GM12875 (cell line): ENCODE measurements at regions not wholly inside any gene's neighbourhood (a gene's known extent, or its start where the extent isn't known, plus 50 kb on each side); places are given as distances from the start of the nearest gene placed in this dataset.

Experiments used
- H3K4me3 ChIP-seq: one replicate; pipeline ENCODE4 v1.5.1; 2011; ENCODE audit warnings: low read depth, low read length, control low read depth
- TF ChIP-seq, protein P1 (sequence below): IDR thresholded peaks from 2 replicates; pipeline ENCODE4 v1.5.1; 2011; ENCODE audit warnings: low read depth, mild to moderate bottlenecking, control low read depth, inconsistent platforms, low read length, moderate library complexity, borderline replicate concordance; ENCODE audit not compliant: insufficient read depth

DNA sequence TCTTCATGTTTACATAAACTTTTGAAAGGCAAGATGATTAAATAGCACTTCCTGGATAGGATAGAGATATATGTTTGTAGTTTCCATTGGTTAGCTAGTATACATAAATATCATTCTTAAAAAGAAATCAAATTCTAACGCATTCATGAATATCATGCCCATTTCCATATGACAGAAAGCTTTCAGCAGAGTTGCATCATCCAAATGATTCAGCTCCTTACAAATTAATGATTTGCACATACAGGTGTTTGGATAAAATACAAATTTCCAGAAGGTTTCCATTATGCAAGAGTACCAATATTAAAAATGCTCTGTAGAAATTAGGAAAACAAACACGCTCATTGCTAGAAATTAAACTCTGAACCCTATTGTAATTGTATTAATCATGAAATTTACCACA is 264.4 kb downstream of the FOXG1 start:
- TF ChIP-seq, protein P1, sequence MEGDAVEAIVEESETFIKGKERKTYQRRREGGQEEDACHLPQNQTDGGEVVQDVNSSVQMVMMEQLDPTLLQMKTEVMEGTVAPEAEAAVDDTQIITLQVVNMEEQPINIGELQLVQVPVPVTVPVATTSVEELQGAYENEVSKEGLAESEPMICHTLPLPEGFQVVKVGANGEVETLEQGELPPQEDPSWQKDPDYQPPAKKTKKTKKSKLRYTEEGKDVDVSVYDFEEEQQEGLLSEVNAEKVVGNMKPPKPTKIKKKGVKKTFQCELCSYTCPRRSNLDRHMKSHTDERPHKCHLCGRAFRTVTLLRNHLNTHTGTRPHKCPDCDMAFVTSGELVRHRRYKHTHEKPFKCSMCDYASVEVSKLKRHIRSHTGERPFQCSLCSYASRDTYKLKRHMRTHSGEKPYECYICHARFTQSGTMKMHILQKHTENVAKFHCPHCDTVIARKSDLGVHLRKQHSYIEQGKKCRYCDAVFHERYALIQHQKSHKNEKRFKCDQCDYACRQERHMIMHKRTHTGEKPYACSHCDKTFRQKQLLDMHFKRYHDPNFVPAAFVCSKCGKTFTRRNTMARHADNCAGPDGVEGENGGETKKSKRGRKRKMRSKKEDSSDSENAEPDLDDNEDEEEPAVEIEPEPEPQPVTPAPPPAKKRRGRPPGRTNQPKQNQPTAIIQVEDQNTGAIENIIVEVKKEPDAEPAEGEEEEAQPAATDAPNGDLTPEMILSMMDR, result no peak
- no peak overlapping the region for H3K4me3 ChIP-seq

DNA sequence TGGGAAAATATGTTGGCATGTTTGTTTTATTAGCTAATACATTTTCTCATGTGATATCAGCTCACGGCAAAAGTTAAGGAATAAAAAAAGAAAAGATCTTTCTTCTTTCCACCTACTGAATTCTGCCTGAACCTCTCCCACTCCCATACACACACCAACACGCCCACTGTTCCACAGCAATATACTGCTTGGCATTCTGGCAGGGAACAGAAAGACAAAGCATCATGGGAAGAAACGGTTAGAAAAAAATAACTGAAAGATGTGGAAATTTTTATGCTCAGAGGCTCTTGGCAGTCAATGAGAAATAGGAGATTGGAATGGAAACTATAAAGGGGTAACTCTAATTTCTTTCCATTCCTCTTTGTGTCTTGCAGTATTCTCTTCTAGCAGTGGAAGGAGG is 268.5 kb downstream of the FOXG1 start:
- TF ChIP-seq, protein P1, result no peak
- no peak overlapping the region for H3K4me3 ChIP-seq

DNA sequence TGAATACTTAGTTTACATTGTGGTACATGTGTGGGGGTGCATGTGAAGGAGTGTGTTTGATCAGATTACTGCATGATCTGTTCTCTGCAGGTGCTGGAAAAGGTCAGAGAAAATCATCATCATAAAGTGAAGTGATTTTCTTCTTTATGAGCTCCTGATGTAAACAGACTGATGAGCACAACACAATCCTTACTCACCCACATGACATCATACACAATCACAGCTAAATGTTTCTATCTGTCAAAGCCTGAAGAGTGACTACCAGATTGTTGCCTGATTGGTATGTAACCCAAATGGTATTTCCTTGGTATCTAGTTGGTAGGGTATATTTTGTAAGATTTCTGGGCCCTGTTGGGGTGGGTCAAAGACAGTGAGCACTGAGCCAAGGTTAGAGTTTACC is 270.8 kb downstream of the FOXG1 start:
- TF ChIP-seq, protein P1, result no peak
- no peak overlapping the region for H3K4me3 ChIP-seq

DNA sequence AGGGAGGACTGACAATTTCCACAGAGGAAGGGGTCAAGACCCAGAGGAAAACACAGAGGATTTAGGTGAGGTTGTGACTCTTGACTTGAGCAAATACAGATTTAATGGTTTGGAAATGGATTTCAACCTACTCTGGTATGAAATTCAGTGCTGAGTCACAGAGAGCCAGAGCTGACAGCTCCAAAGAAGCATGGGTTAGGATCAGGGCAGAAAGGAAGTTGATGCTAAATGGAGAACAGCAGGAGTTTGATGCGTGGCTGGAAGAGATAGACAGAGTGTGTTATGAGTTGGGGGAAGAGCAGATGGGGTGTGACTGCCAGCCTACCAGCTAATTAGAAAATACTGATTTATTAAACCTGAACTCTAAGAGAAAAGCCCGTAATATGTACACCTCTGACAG is 272.6 kb downstream of the FOXG1 start:
- no peak overlapping the region for H3K4me3 ChIP-seq
- TF ChIP-seq, protein P1, result no peak

DNA sequence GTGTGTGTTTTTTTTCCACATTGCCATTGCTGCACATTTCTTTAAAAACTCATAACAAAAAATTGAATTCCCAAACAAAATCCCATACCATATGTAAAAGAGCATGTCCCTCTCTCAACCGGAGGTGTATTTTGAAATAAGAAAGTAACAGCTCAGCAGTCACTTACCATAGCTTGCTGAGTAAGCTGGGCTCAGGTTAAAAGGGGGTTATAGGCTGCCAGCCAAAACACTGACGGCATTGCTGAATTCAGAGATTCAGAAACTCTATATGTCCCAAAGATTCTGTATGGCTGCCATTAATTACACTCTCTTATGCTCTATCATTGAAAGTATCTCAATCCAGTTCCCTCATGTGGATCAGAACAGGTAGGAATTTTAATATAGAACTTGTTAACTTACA is 276.0 kb downstream of the FOXG1 start:
- TF ChIP-seq, protein P1, result no peak
- no peak overlapping the region for H3K4me3 ChIP-seq

DNA sequence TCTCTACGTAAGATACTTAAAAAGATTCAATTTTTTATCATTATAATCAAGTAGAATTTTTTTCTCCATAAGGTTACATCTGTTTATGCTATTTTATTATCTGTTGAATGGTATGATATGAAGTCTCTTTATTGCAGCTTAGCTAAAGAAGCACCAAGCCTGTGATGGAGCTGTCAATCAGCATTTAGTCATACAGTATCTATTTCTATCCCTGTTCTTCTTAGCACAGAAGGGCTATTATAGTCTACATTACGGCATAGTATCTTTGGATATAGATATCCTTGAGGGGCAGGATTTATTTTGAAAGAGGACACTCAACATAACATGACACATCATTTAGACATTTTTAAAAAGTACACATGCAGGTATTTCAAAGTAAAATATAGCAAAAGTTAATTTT is 277.1 kb downstream of the FOXG1 start:
- H3K4me3 ChIP-seq, result no peak overlapping the region
- TF ChIP-seq, protein P1, result no peak

DNA sequence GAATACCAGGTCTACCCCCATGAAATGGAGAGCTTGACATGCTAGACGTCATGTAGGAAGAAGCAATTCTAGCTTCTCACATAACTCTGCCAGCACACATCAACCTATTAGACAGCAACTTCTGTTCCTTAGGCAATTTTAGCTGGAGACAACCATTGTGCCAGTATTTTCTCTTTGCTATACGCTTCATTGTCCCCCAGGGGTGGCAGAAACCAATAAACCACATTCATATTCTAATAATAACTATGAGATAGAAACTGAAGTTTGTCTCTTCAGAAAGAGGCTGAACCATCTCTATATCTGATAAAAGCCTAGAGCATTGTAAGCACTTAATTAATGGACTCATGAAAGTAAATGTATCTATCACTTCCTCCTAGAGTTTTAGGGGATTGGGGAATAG is 278.6 kb downstream of the FOXG1 start:
- H3K4me3 ChIP-seq, result no peak overlapping the region

More for the DNA sequence above, 278.6 kb downstream of the FOXG1 start:
- TF ChIP-seq, protein P1, result no peak
